Fibroblast of skin of back (primary cell): ENCODE measurements at regions not wholly inside any gene's neighbourhood (a gene's known extent, or its start where the extent isn't known, plus 50 kb on each side); places are given as distances from the start of the nearest gene placed in this dataset.

ENCODE experiments used
- DNase-seq: peaks from one replicate; pipeline ENCODE4 v3.0.0-alpha.2; 2013

DNA sequence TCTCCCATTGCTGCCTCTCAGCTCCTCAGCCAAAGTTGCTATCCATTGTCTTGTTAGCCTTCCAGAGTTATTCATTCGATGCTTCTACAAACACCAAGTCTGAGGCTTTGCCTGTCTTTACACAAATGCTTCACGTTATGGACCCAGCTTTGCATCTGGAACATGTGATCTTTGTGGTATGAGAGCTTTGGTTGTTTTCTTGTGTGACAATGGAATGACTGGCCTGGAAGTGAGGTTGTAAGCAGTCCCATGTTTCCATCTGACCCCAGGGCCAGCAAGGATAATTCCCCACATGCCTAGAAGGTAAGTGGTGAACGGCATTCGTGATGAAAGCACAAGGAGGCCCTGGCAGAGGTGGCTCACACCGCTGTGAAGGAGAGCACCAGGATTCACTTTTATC, 866.7 kb upstream of the TMEM132C start:
- peak; percentile 67 for DNase-seq

DNA sequence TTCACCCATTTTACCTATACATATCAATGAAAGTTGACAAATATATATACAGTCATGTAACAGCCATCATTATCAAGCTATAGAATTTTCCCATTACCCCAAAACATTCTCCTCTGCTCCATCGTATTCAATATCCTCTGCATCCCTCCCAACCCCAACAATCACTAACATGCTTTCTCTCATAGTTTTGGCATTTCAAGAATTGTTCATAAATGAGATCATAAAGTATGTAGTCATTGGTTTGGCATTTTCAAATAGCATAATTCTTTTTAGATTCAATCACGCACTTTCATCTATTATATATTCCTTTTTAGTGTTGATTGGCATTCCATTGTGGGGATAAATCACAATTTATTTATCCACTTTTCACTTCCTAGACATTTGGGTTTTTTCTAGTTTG, 866.0 kb upstream of the TMEM132C start:
- peak; percentile 87 for DNase-seq

DNA sequence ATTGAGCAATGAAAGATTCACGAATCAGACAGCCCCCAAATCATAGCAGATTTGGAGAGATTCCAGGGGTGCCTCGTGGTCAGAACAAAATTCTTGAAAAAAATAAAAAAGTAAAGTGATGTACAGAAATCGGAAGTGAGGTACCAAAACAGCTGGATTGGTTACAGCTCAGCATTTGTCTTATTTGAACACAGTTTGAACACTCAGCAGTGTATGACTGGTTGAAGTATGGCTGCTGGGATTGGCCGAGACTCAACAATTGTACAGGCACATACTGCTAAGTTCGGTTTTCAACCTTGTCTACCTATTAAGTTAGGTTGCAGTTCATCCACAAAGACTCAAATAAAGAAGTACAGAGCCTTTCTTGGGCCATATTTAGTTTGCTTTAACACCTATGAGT, 865.4 kb upstream of the TMEM132C start:
- DNase-seq: peak; percentile 27

DNA sequence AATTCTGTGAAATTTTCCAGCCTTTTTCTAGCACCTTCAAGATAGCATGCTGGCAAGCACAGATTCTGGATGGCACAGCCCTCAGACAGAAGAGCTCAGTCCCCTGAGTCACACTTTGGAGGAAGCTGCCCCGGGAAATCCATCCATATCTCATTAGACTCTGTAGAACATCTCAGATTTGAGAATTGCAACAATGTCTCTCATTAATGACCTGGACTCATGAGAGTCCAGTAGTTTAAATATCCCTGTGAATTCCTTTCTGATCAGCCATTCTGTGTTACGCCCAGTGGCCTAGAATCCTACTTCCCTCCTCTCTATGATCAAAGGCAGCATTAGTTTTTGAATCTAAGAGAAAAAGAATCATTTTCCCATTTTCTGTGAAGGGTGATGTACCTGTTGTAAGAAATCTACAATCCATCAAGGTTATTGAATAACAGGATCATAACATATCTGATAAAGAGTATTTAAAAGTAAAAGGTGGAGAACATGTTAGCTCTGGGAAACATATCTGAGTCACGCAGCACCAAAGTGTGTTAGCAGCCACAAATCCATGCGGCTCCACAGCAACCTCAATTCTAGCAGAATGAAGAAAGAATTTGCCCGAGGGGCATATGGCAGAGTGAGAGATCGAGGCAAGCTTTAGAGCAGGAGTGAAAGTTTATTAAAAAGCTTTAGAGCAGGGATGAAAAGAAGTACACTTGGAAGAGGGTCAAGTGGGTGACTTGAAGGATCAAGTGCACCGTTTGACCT, 855.6 kb upstream of the TMEM132C start:
- peak; percentile 14 for DNase-seq

DNA sequence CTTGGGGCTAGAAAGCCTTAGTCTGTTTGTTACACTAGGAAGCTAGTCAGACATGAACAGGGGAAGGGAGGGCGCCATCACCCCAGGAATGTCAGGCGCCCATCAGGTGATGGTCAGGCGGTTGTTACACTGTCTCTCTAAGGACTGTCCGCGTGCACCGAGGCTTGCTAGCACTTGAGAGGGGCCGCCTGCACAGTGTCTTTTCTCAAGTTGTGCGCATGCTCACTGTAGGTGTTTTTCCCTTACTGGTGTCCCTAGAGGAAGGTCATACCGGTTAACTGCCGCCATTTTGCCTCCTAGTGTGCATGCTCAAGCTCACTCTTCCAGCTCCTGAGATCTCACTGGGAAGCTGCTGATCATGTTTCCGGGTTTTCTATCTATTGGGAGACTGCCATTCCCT, 855.0 kb upstream of the TMEM132C start:
- no peak for DNase-seq

DNA sequence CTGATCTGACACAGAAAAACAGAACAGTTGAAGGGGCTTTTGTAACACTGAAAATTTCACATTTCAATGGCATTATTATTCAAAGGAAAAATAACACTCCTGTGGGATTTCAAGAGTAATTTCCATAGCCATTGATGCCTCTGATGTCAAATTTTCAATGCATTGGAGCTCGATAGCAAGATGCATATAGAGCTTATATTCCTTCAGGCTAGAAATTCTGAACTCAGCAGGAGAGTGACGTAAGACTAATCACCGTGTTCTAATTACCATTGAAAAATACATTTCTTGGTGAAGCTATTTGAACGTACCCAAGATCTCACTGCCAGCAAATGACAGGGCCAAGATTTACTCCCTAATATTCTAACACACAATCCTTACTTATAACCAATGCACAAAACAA, 854.1 kb upstream of the TMEM132C start:
- no peak for DNase-seq

DNA sequence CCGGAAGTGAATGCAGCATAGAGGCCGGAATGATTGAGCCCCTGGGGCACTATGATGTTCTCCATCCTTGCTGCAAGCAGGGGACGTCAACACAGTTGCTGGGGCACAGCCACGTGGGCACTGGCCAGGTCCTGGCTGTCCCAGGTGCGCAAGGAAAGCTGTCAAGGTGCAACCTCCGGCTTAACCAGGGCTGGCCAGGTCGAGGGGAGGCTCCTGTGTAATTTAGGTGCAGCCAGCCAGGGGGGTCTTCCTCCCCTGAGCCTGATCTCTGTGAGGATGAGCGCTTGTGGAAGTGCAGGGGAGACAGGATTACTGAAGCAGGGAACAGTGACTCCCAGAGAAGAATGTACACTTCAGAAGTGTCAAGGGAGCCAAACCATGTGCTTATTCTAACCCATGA, 852.8 kb upstream of the TMEM132C start:
- no peak for DNase-seq

DNA sequence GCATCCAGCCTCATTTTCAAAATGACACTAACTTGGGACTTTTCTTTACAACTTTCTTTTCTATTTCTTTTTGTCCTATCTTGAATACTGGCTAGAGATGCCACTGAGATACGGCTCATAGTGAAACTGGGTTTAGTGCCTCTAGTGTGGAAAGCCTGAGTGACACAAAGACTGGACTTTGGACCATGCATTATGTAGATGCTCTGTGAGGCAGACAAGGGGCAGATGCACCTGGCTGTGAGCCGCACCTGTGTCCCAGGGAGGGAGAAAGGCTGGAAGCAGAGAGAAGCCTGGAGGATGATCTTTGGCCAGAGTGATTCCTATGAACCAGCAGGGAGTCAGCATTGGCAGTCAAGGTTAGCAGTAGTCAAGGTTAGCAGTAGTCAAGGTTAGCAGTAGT, 852.3 kb upstream of the TMEM132C start:
- DNase-seq: no peak

DNA sequence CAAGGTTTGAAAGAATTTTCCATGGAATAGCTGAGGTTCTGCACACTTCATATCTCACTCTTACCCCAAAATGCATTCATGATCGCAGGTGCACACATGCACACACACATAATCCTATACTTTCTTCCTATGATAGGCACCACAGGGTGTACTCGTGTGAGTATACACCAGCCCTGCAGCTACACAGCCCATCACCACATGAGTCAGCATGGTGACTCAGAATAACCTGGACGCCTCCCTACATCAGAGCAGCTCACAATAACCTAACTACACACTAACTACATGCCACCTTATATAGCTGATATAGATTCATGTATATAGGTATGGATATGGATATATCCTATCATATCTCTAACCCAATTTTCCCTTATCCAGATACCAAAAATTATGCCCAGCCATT, 850.2 kb upstream of the TMEM132C start:
- peak; percentile 26 for DNase-seq

DNA sequence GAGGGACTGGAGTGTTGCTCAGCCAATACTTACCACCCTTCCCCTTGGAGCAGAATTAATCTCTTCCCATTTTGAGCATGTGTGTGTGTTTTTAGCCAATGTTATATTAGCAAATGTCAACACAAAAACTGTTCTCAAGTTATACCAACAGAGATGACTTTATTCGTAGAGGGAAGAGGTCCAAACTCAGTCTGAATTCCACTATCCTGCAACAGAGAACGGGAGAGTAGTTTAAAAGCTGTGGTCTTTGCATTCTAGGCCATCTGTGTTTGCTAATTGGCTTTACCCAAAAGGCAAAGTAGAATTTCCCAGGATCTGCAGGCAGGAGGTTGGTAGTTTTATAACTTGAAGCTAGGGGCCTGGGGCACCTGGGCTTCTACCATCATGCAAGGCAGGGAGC, 847.9 kb upstream of the TMEM132C start:
- no peak for DNase-seq

DNA sequence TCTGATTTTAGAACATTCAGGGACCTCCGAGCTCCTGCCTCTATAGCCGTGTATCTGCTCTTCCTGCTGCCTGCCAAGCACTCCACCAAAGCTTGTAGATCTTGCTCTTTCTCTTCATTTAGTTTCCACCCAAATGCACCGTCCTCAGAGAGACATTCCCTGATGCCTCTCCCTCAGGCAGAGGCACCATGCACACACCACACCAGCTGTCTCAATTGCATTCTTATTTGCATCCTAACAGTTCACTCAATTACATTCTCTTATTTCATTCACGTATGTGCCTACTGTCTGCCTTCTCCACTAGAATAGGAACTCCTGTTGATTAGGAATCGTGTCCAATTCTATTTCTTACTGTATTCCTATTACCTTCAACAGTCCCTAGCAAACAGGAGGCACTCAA, 845.4 kb upstream of the TMEM132C start:
- no peak for DNase-seq

DNA sequence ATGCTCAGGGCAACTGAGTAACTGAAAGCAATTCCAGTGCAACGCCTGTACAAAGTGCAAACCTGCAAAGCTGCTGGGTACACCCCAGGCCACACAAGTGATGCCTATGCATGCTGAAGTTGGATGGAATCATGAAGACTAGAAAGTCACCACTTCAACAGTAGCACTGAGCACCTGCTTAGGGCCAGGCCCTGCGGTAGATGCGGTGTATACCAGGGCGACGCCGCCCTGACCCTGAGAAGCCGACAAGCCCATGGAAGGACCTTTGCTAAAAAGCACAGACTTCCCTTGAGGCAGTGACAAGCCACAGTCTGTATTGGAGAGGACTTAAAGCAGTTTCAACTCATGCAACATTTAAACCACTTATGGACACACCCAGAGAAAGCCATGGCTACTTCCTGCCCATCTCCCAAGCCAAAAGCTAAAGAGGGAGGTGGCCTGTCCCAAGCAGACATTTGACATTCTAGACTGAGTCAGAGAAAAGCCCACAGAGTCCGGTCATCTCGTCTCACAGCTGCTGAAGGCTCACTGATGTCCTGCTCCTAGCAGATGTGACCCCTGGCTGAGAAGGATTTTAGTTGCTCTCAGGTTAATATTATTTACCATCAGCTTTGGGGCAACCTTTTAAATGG, 843.9 kb upstream of the TMEM132C start:
- no peak for DNase-seq

DNA sequence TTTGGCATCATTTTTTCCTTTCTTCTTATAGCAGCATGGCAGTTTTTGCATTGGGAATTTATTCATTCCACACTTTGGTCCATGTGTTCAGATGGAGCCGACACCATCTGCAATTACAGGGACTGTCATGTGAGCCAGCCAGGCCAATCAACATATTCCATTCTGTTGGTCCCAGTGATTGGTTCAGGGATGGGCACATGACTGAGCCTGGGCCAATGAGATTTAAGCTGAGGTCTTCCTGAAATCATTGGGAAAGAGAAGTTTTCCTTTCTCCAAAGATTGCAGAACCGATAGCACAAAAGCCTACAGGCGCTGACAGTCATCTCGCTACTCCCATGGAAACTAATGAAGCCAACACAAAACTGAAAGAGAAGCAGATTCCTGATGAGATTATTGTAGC, 841.5 kb upstream of the TMEM132C start:
- no peak for DNase-seq

DNA sequence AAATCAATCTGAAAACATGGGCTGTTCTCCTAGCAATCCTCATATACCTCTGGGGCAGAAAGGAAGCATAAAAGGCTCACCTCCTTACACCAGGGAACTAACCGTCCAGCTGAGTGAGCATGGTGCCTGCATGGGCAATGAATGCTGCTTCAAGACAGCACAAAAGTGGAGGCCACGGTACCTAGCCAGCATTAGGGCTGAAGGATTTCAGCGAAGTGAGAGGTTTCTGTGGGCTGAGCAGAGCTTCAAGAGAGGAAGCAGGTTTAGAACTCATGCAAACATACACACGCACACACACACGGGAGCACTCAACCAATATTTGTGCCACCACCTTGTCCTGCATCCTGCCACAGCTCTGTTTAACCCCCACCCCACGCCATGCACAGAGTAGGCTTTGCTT, 838.5 kb upstream of the TMEM132C start:
- no peak for DNase-seq

DNA sequence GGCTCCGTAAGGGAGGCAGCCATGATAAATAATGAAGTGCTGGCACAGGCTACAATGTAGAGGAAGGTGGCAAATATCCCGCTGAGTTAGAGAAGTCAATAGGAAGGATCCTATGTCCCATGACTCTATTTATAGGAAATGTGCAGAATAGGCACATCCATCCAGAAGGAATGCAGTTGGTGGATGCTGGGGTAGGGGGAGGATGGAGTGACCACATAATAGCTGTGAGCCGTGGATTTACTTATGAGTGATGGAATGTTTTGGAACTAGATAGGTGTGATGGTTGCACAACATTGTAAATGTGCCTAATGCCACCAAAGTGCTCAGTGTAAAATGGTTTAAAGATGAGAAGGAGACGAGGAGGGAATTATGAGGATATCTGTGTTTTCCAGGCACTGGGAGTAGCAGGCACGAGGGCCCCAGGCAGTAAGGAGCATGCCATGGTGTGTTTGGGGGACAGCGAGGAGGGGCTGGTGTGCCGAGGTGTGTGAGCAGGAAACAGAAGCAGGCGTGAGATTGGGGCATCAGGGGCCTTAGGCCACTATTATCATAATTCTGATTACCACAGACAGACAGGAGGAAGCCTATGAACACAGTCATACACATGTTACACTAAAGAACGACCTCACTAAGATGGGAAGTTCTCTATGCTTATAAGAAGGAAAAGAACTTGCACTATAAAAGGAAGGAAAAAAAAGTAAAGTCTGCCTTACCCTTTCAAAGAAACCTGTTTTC, 837.3 kb upstream of the TMEM132C start:
- DNase-seq: no peak

DNA sequence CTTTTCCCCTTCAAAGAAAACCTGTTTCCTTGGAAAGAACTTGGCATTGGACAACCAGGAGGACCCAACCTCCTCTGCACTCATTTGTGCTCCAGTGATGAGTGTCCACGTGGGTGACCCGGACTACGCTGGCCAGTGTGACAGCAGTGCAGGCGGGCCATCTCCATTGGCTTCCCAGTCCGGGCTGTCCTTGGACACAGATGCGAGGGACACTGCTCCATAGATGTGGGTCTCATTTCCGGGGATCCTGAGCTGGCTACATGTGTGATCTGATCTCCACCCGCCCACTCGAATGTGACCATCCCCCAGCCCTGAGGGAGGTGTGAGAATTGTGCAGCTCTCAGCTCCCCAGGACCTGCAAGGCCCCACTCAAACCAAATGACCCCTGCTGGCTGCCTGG, 836.6 kb upstream of the TMEM132C start:
- no peak for DNase-seq

DNA sequence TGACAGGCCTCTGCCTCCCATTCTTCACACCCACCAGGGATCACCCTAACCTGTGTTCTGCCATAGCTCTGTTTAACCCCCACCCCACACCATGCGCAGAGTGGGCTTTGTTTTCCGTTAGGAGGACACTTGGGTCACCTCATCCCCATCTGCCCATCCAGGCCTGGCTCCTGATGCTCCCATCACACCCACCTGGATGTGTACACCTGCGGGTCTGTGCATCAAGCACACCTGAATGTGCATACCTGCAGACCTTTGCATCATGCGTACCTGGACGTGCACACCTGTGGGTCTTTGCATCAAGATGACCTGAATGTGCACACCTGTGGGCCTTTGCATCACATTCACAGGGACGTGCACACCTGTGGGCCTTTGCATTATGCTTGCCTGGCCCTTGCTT, 835.8 kb upstream of the TMEM132C start:
- DNase-seq: no peak

DNA sequence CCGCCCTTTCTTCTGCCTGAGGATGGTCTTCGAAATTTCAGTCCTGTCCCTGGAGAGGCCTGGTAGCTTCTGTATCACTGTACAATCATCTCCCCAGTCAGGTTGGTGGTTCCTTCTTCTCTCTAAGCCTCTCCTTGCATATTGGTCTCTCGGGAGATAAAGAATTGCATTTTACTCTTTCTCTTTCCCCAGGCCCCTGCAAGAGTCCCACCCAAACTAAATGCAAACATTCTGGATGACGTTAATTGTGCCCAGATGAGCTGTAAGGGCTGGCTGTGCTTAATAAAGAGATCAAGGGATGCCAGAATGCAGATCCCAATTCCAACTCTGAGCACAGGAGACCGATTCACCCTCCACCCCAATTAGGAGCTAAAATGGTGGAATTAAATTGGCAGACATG, 835.4 kb upstream of the TMEM132C start:
- DNase-seq: no peak

DNA sequence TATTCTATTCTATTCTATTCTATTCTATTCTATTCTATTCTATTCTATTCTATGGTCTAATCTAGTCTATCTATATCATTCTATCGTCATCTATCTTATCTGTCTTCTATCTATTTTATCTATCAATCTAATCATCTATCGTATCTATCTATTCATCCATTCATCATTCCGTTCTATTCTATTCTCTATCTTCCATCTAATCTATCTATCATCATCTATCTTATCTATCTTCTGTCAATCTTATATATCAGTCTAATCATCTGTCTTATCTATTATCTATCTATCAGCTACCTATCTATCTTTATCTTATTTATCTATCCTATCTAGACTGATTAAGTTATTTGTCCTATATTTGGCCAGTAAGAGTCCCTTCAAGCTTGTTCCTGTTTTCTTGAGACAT, 831.5 kb upstream of the TMEM132C start:
- no peak for DNase-seq

DNA sequence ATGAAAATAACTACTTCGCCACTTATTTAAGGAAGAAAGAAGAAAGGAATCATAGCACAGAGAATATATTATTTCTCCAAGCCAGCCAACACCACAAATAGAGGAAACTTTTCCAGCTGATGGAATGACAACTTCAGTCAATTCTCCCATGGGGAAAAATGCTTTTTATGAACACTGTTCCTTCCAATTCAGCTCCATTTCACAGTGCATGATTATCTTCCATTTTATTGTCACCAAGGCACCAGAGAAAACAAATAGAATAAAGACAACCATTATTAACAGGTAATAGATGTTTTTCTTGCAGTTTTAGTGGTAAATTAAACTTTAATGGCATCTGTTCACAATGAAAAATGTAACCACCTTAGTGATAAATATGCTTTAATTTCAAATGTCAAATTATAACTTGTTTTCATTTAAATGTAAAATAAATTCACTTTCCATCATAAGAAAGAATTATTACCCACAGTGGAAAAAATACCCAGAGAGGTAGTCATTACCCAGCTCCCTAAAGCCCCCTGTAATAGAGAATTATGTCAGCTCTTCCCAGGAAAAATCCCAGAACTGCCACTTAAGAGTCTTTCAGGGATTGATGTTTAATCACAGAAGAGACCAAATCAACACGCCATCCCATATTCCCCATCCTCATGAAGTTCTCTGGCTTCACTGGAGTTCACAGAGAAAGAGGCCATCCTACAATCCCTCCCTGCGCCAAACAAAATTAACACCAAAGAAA, 828.3 kb upstream of the TMEM132C start:
- DNase-seq: no peak

DNA sequence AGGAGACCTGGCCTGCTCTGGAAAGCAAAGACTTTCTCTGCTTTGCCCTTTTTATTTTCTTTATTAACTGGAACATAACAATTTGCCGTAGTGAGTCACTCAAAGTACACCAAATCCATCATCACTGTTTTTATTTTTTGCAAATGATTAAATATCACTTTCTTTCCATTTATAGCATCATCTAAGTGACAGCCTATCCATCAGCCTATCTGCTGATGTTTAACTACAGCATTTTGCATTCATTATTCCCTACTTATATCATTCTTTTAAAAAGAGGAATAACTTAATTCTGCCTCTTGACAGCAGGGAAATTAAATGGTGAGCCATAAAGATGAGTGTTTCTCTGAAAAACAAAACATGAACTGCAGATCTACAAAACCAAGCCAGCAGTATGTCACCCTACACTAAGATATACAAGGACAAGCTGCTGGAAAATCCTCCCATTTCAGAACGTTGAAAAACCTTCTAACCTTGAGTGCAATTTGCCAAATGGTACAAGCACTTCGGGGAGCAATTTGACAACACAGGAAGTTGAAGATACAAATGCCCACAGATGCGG, 821.3 kb upstream of the TMEM132C start:
- DNase-seq: no peak

DNA sequence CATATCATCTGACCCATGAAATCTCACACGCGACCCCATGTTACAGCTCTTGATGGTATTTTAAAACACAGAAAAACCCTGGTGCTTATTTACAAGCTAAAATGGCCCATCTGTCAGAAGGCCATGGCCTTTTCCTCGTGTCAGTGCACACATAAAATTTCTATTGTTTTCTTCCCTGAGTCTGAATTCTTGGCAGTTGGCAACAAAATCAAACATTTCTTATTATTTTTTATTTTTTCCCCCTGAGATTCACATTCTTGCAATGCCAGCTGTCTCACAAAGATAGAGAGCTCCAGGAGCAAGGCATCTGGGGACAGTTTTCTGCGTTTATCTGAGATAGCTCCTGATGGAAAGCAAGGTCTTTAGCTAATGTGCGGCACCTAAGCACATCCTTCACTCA, 818.1 kb upstream of the TMEM132C start:
- no peak for DNase-seq

DNA sequence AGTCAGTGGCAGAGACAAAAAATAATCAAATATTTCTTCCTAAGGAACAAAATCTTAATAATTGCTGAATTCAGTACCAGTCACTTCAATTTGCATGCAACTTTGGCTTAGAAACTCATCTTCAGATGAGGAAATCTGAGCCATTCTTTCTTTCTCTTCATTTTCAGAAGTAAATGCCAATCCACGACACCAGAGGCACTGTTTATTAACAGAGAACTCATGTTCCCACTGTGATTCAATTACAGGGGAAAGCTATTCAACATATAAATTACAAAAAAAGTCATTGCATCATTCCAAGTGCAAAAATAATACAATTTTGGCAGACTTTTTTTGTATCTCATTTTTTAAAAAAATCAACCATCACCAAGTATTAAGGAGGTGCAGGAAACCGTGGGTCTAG, 816.1 kb upstream of the TMEM132C start:
- DNase-seq: no peak
